ENCODE measurements at regions not wholly inside any gene's neighbourhood (a gene's known extent, or its start where the extent isn't known, plus 50 kb on each side); places are given as distances from the start of the nearest gene placed in this dataset.

GRCh38 chr4:29423836-29424721, 1296.1 kb upstream of the PCDH7 start:
- DNase-seq (ENCODE audit: low read depth, low spot score): peak; percentile 7

- no peak for DNase-seq (ENCODE audit: low read depth, low spot score)
These were observed 1266.8 kb upstream of the PCDH7 start for GRCh38 chr4:29453303-29453820.

- DNase-seq (ENCODE audit: low read depth, low spot score): no peak
These were observed 1260.2 kb upstream of the PCDH7 start for GRCh38 chr4:29459926-29460325.

GRCh38 chr4:29467044-29467717, 1253.0 kb upstream of the PCDH7 start:
- DNase-seq (ENCODE audit: low read depth, low spot score): no peak

Data from smooth muscle cell of the brain vasculature (primary cell).